PC-9 (cell line): ENCODE measurements at regions not wholly inside any gene's neighbourhood (a gene's known extent, or its start where the extent isn't known, plus 50 kb on each side); places are given as distances from the start of the nearest gene placed in this dataset.

Experiments used
- BruUV-seq: library from RNA; stranded (reverse); fragments of 400-500 nt; replicated peaks from 2 replicates; lab custom pipeline; 2021; lab: Mats Ljungman, UMichigan
- CTCF ChIA-PET: fragments of 300-600 bp; sonication (Branson Sonifier 250); formaldehyde crosslinking; loops from one replicate; lab custom pipeline; 2022; ENCODE audit warnings: antibody characterized with exemption; lab: Charles Lee
- POLR2A ChIA-PET: fragments of 300-600 bp; sonication (Branson Sonifier 250); formaldehyde crosslinking; loops from one replicate; lab custom pipeline; 2022; ENCODE audit warnings: antibody characterized with exemption; ENCODE audit not compliant: unreplicated experiment; lab: Charles Lee
- DNase-seq, 2 experiments: peaks; one replicate each; pipeline versions ENCODE4 v3.0.0 to v3.0.0-alpha.2; 2015 to 2022; ENCODE audit warnings: mixed read lengths in 1 of 2
- H2AFZ ChIP-seq: fragments of 200-600 bp; sonication (generic); 2 replicates; pipeline ENCODE4 v1.8.1; 2017; ENCODE audit warnings: antibody characterized with exemption
- H3F3A ChIP-seq: fragments of 200-600 bp; sonication (generic); 2 replicates; pipeline ENCODE4 v1.8.1; 2017; ENCODE audit warnings: antibody characterized with exemption, mild to moderate bottlenecking, low read depth; ENCODE audit not compliant: insufficient read depth
- H3K27ac ChIP-seq: fragments of 200-600 bp; sonication (generic); 2 replicates; pipeline ENCODE4 v1.6.1; 2016; ENCODE audit warnings: mixed run types
- H3K27me3 ChIP-seq: fragments of 200-600 bp; sonication (generic); 2 replicates; pipeline ENCODE4 v1.6.1; 2016; ENCODE audit warnings: low read depth, mixed run types; ENCODE audit not compliant: insufficient read depth
- H3K36me3 ChIP-seq: fragments of 200-600 bp; sonication (generic); 2 replicates; pipeline ENCODE4 v1.6.1; 2016; ENCODE audit warnings: low read depth, mixed run types
- H3K4me1 ChIP-seq: fragments of 200-600 bp; sonication (generic); replicated peaks from 2 replicates; pipeline ENCODE4 v1.6.1; 2016; ENCODE audit warnings: mixed run types; ENCODE audit not compliant: insufficient read depth
- H3K4me2 ChIP-seq: fragments of 200-600 bp; sonication (generic); 2 replicates; pipeline ENCODE4 v1.6.1; 2017; ENCODE audit warnings: mixed run types
- H3K4me3 ChIP-seq: fragments of 200-600 bp; sonication (generic); 2 replicates; pipeline ENCODE4 v1.6.1; 2016; ENCODE audit warnings: mixed run types
- H3K79me2 ChIP-seq: fragments of 200-600 bp; sonication (generic); 2 replicates; pipeline ENCODE4 v1.6.1; 2017; ENCODE audit warnings: low read depth, mixed run types
- H3K9me2 ChIP-seq: fragments of 200-600 bp; sonication (generic); 2 replicates; pipeline ENCODE4 v1.8.1; 2017; ENCODE audit warnings: mild to moderate bottlenecking; ENCODE audit not compliant: insufficient read depth
- H3K9me3 ChIP-seq: fragments of 200-600 bp; sonication (generic); 2 replicates; pipeline ENCODE4 v1.8.1; 2016; ENCODE audit warnings: low read depth; ENCODE audit not compliant: insufficient read depth
- H4K20me1 ChIP-seq: fragments of 200-600 bp; sonication (generic); 2 replicates; pipeline ENCODE4 v1.8.1; 2017; ENCODE audit not compliant: insufficient read depth
- EZH2 ChIP-seq: fragments of 200-600 bp; sonication (generic); IDR thresholded peaks from 2 replicates; pipeline ENCODE4 v1.8.0; 2017; ENCODE audit warnings: antibody characterized with exemption, low read depth
- intact Hi-C: fragments of 100-400 bp; cut with micrococcal nuclease; formaldehyde crosslinking; loops from one replicate; pipeline ENCODE4 v1.10.0; 2022; ENCODE audit not compliant: unreplicated experiment
- TF ChIP-seq, protein P1 (sequence below): fragments of 200-600 bp; sonication (generic); conservative IDR thresholded peaks from 2 replicates; pipeline ENCODE4 v1.6.1; 2017; ENCODE audit warnings: mixed run types, antibody characterized with exemption, mild to moderate bottlenecking, moderate library complexity

DNA sequence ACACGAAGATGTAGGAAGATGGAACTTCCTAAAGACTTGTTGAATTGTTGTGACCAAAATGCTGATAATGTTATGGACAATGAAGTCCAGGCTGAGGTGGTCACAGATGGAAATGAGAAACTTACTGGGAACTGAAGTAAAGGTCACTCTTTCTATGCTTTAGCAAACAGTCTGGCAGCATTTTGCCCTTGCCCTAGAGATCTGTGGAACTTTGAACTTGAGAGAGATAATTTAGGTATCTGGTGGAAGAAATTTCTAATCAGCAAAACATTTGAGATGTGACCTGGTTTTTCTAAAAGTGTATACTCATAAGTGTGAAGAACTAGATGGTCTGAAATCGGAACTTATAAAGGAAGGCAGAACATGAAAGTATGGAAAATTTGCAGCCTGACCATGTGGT lies 1785.9 kb downstream of the PCDH7 start:
- BruUV-seq = no TSS peak
- intact Hi-C loops = no loop called here
- ChIA-PET CTCF (no interaction called here), POLR2A (no interaction called here)
- H3K27ac ChIP-seq = no peak overlapping the region
- H3K27me3 ChIP-seq = no peaks in the 10 kb centered on the region
- H3K79me2 ChIP-seq = no peaks in the 10 kb centered on the region
- no peak for DNase-seq
- no peak overlapping the region for H2AFZ ChIP-seq
- H3F3A ChIP-seq = no peaks in the 10 kb centered on the region
- H4K20me1 ChIP-seq = no peaks in the 10 kb centered on the region
- H3K36me3 ChIP-seq = no peaks in the 10 kb centered on the region
- H3K4me1 ChIP-seq = no peaks in the 10 kb centered on the region
- TF ChIP-seq, protein P1, sequence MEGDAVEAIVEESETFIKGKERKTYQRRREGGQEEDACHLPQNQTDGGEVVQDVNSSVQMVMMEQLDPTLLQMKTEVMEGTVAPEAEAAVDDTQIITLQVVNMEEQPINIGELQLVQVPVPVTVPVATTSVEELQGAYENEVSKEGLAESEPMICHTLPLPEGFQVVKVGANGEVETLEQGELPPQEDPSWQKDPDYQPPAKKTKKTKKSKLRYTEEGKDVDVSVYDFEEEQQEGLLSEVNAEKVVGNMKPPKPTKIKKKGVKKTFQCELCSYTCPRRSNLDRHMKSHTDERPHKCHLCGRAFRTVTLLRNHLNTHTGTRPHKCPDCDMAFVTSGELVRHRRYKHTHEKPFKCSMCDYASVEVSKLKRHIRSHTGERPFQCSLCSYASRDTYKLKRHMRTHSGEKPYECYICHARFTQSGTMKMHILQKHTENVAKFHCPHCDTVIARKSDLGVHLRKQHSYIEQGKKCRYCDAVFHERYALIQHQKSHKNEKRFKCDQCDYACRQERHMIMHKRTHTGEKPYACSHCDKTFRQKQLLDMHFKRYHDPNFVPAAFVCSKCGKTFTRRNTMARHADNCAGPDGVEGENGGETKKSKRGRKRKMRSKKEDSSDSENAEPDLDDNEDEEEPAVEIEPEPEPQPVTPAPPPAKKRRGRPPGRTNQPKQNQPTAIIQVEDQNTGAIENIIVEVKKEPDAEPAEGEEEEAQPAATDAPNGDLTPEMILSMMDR = no peak
- no peak for TF ChIP-seq EZH2
- no peaks in the 10 kb centered on the region for H3K9me2 ChIP-seq
- no peaks in the 10 kb centered on the region for H3K9me3 ChIP-seq
- no peak overlapping the region for H3K4me3 ChIP-seq
- no peak overlapping the region for H3K4me2 ChIP-seq

DNA sequence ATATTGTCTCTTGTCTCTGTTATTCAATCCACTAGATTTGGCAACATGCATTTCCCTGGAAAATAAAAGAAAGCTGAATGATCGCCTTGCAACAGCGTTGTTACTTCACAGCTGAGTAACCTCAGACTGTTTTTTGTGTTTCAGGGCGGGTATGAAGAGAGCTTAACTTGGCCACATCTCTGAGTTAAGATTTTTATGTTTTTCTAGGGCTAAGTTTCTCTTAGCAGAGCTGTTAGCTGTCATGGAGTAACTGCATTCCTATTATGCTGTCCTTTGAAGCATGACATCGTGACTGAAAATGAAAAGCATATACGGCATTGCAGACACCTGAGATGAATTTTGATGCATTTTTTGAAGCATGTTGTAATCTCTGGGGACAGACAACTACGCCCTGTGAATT lies 1798.9 kb downstream of the PCDH7 start:
- Histone ChIP-seq H3K4me2 (no peak overlapping the region), H3K79me2 (no peaks in the 10 kb centered on the region), H3F3A (no peaks in the 10 kb centered on the region), H3K27me3 (no peaks in the 10 kb centered on the region), H3K4me3 (no peak overlapping the region), H3K9me3 (no peaks in the 10 kb centered on the region), H4K20me1 (no peaks in the 10 kb centered on the region; the same call in 1 of the 2 replicates), H3K4me1 (no peaks in the 10 kb centered on the region), H3K36me3 (no peaks in the 10 kb centered on the region), H3K27ac (no peak overlapping the region), H2AFZ (0 out of 2 replicates have a peak overlapping the region, but pooled peaks have one; percentile 11), H3K9me2 (no peaks in the 10 kb centered on the region)
- ChIA-PET POLR2A (no interaction called here), CTCF (no interaction called here)
- intact Hi-C loops = no loop called here
- BruUV-seq = no TSS peak
- DNase-seq = no peak
- TF ChIP-seq, protein P1 = no peak
- no peak for TF ChIP-seq EZH2

DNA sequence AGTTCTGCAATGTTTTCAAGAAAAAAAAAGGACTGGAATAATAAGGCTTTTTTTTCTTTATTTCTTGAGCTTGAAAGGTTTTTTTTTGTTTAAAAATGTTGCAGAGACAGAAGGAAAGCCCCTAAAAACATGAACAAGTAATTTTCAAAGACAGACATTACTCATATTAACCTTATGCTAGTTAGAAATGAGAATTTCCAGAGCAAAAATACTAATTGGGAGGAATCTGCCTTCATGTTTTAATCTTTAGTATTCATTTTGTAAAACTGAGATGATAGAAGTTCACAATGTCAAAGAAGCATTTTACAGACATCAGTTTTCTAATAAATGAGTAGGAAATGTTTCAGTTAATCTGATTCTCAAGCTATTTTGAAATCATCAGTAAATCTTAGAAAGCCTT lies 1805.3 kb downstream of the PCDH7 start:
- Histone ChIP-seq H3K9me3 (no peaks in the 10 kb centered on the region), H4K20me1 (no peaks in the 10 kb centered on the region), H3K4me3 (no peak overlapping the region), H2AFZ (no peak overlapping the region), H3K27ac (no peak overlapping the region), H3K4me2 (no peak overlapping the region), H3K9me2 (no peaks in the 10 kb centered on the region), H3K27me3 (no peaks in the 10 kb centered on the region), H3K36me3 (no peaks in the 10 kb centered on the region), H3K79me2 (no peaks in the 10 kb centered on the region), H3F3A (no peaks in the 10 kb centered on the region), H3K4me1 (no peaks in the 10 kb centered on the region)
- BruUV-seq = no TSS peak
- ChIA-PET POLR2A (no interaction called here), CTCF (no interaction called here)
- intact Hi-C loops = no loop called here
- DNase-seq = no peak
- no peak for TF ChIP-seq EZH2
- TF ChIP-seq, protein P1 = no peak
